Glutamatergic neuron (in vitro differentiated cells): ENCODE measurements at regions not wholly inside any gene's neighbourhood (a gene's known extent, or its start where the extent isn't known, plus 50 kb on each side); places are given as distances from the start of the nearest gene placed in this dataset.

ENCODE experiments used
- DNase-seq: peaks from one replicate; pipeline ENCODE4 v3.0.0; 2022
- H3K27ac Mint-ChIP-seq: one replicate; pipeline ENCODE4 v1.8.0; 2020; ENCODE audit warnings: mild to moderate bottlenecking, mixed read lengths, inconsistent platforms; ENCODE audit not compliant: unreplicated experiment
- H3K27me3 Mint-ChIP-seq: one replicate; pipeline ENCODE4 v1.8.0; 2020; ENCODE audit warnings: mild to moderate bottlenecking, moderate library complexity, mixed read lengths, inconsistent platforms; ENCODE audit not compliant: unreplicated experiment
- H3K36me3 Mint-ChIP-seq: one replicate; pipeline ENCODE4 v1.8.0; 2020; ENCODE audit warnings: mild to moderate bottlenecking, mixed read lengths, inconsistent platforms; ENCODE audit not compliant: unreplicated experiment
- H3K4me1 Mint-ChIP-seq: one replicate; pipeline ENCODE4 v1.8.0; 2020; ENCODE audit warnings: mild to moderate bottlenecking, low read depth, mixed read lengths, inconsistent platforms; ENCODE audit not compliant: unreplicated experiment
- H3K4me3 Mint-ChIP-seq: one replicate; pipeline ENCODE4 v1.8.0; 2020; ENCODE audit warnings: mild to moderate bottlenecking, mixed read lengths, inconsistent platforms; ENCODE audit not compliant: unreplicated experiment
- H3K9me3 Mint-ChIP-seq: one replicate; pipeline ENCODE4 v1.8.0; 2020; ENCODE audit warnings: mild to moderate bottlenecking, moderate library complexity, mixed read lengths, inconsistent platforms; ENCODE audit not compliant: unreplicated experiment
- CTCF ChIP-seq: fragments of 200-600 bp; sonication (generic); IDR thresholded peaks from one replicate; pipeline ENCODE4 v1.5.0; 2021; ENCODE audit not compliant: partially characterized antibody, unreplicated experiment

GRCh38 chr14:71734076-71734475, 198.2 kb upstream of the RGS6 start:
- no peak for TF ChIP-seq CTCF
- H3K4me1 Mint-ChIP-seq = no peaks in the 10 kb centered on the region
- peaks cover 5% of the 10 kb centered on the region for H3K36me3 Mint-ChIP-seq
- H3K27me3 Mint-ChIP-seq = no peaks in the 10 kb centered on the region
- H3K27ac Mint-ChIP-seq = no peak overlapping the region
- peaks cover 2% of the 10 kb centered on the region for H3K9me3 Mint-ChIP-seq
- DNase-seq = no peak
- H3K4me3 Mint-ChIP-seq = no peak overlapping the region

DNA sequence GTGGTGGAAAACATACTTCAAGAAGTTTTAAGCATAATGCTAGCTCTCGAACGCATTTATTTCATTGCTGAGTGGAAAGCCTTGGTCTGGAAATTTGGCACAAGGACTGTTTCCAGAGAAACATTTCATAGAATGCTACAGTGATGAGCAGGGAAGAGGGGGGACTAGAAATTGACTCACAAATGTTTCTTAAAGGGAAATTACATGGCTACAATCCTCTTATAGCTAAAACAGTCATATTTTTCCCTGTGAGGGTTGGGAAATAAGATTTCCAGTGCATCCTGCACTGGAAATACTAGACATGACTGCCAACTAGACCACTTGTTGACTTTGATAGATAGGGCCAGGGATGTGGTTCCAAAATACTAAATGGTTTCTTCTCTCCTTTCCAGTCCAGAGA, 197.3 kb upstream of the RGS6 start:
- H3K36me3 Mint-ChIP-seq = peaks cover 5% of the 10 kb centered on the region
- no peaks in the 10 kb centered on the region for H3K4me1 Mint-ChIP-seq
- H3K27ac Mint-ChIP-seq = no peak overlapping the region

DNA sequence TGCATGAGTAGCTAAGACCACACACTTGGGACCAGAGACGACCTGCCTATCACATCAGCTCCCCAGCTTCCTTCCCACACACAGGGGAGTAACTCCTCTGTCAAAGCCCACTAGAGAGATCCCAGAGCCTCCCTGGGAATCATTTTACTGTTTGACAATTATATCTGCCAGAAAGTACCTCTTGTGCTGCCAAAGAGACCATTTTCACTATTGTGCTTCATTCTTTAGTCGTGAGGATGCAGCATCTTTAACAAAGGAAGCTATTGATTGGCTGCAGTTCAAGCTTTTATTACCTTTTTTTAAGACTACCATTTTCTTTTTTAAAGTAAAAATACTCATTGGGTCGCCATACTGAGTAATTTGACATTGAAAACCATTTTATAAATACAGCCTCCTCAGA, 194.5 kb upstream of the RGS6 start:
- TF ChIP-seq CTCF = no peak
- Mint-ChIP-seq H3K36me3 (peaks cover 5% of the 10 kb centered on the region), H3K4me3 (no peak overlapping the region), H3K9me3 (peaks cover 2% of the 10 kb centered on the region), H3K4me1 (no peaks in the 10 kb centered on the region), H3K27me3 (no peaks in the 10 kb centered on the region), H3K27ac (no peak overlapping the region)
- DNase-seq = no peak

More for the DNA sequence above, 197.3 kb upstream of the RGS6 start:
- Mint-ChIP-seq H3K9me3 (peaks cover 2% of the 10 kb centered on the region), H3K4me3 (no peak overlapping the region), H3K27me3 (no peaks in the 10 kb centered on the region)
- TF ChIP-seq CTCF = no peak
- DNase-seq = no peak

GRCh38 chr14:71739273-71739990, 192.8 kb upstream of the RGS6 start:
- Mint-ChIP-seq H3K27me3 (peaks cover 3% of the 10 kb centered on the region), H3K27ac (no peak overlapping the region), H3K4me3 (no peak overlapping the region), H3K36me3 (no peaks in the 10 kb centered on the region), H3K9me3 (no peaks in the 10 kb centered on the region), H3K4me1 (no peaks in the 10 kb centered on the region)
- DNase-seq = no peak
- no peak for TF ChIP-seq CTCF

GRCh38 chr14:71741241-71741640, 191.0 kb upstream of the RGS6 start:
- Mint-ChIP-seq H3K36me3 (no peaks in the 10 kb centered on the region), H3K27me3 (peaks cover 3% of the 10 kb centered on the region), H3K9me3 (no peaks in the 10 kb centered on the region), H3K27ac (no peak overlapping the region), H3K4me1 (no peaks in the 10 kb centered on the region), H3K4me3 (no peak overlapping the region)
- TF ChIP-seq CTCF = no peak
- no peak for DNase-seq
